GM12878 (cell line): ENCODE measurements at regions not wholly inside any gene's neighbourhood (a gene's known extent, or its start where the extent isn't known, plus 50 kb on each side); places are given as distances from the start of the nearest gene placed in this dataset.

Source experiments
- ATAC-seq: fragments of 200-7000 bp; cut with Tn5 transposase; 3 replicates; pipeline ENCODE4 v1.9.1; 2020; ENCODE audit warnings: mild to moderate bottlenecking, moderate library complexity
- BruUV-seq: library from RNA; stranded (reverse); fragments of 400-500 nt; replicated peaks from 2 replicates; lab custom pipeline; 2021; lab: Mats Ljungman, UMichigan
- CTCF ChIA-PET: fragments of 300-600 bp; sonication (Branson Sonifier 250); formaldehyde crosslinking; extraction: SDS; loops from one replicate; lab custom pipeline; 2021; ENCODE audit warnings: inconsistent platforms; lab: Yijun Ruan, JAX
- POLR2A ChIA-PET: fragments of 350-600 bp; formaldehyde crosslinking; extraction: SDS; loops from one replicate; lab custom pipeline; 2021; ENCODE audit warnings: inconsistent platforms; lab: Charles Lee
- RAD21 ChIA-PET: fragments of 300-600 bp; sonication (Branson Sonifier 250); formaldehyde crosslinking; loops from one replicate; lab custom pipeline; 2023; ENCODE audit warnings: antibody characterized with exemption; ENCODE audit not compliant: unreplicated experiment; lab: Charles Lee
- SMC1A ChIA-PET: fragments of 300-600 bp; sonication (Branson Sonifier 250); formaldehyde crosslinking; loops from one replicate; lab custom pipeline; 2023; ENCODE audit not compliant: unreplicated experiment, uncharacterized antibody; lab: Charles Lee
- DNase-seq: peaks from one replicate; pipeline ENCODE4 v3.0.0-alpha.2; 2011; ENCODE audit warnings: low read depth, low spot score
- FAIRE-seq: peaks from 3 replicates; lab custom pipeline; 2011; peaks lifted over from hg19 to GRCh38; lab: Jason Lieb, UNC
- H2AFZ ChIP-seq: 2 replicates; pipeline ENCODE4 v1.6.0; 2011; ENCODE audit warnings: low read depth, low read length, control low read depth; ENCODE audit not compliant: control insufficient read depth
- H3K27ac ChIP-seq: 2 replicates; pipeline ENCODE4 v1.5.1; 2011; ENCODE audit warnings: control low read depth; ENCODE audit not compliant: control insufficient read depth, insufficient read depth
- H3K27me3 ChIP-seq, 2 experiments: replicated peaks in 1 of 2; 2 replicates each; pipeline versions ENCODE4 v1.6.0 to v1.6.1; 2011; ENCODE audit warnings: low read length in 1 of 2; ENCODE audit not compliant: control insufficient read depth in 2 of 2, insufficient read depth in 2 of 2
- H3K36me3 ChIP-seq, 2 experiments: 2 replicates each; pipeline ENCODE4 v1.5.1; 2011; ENCODE audit warnings: low read length in 1 of 2; ENCODE audit not compliant: control insufficient read depth in 2 of 2, insufficient read depth in 2 of 2
- H3K4me1 ChIP-seq: 2 replicates; pipeline ENCODE4 v1.6.1; 2011; ENCODE audit warnings: mild to moderate bottlenecking, low read length, moderate library complexity, mixed read lengths; ENCODE audit not compliant: control insufficient read depth, insufficient read depth
- H3K4me2 ChIP-seq: 2 replicates; pipeline ENCODE4 v1.6.0; 2011; ENCODE audit warnings: control low read depth; ENCODE audit not compliant: control insufficient read depth, insufficient read depth
- H3K4me3 ChIP-seq: fragments of 200-600 bp; sonication (generic); 2 replicates; pipeline ENCODE4 v1.5.1; 2016
- H3K79me2 ChIP-seq: 2 replicates; pipeline ENCODE4 v1.6.0; 2011; ENCODE audit warnings: low read length; ENCODE audit not compliant: control insufficient read depth, insufficient read depth
- H3K9ac ChIP-seq: 2 replicates; pipeline ENCODE4 v1.8.0; 2011; ENCODE audit warnings: low read length, control low read depth, mixed read lengths; ENCODE audit not compliant: control insufficient read depth, insufficient read depth
- H3K9me3 ChIP-seq: replicated peaks from 3 replicates; pipeline ENCODE4 v1.5.1; 2011; ENCODE audit warnings: mild to moderate bottlenecking, low read length; ENCODE audit not compliant: control insufficient read depth, insufficient read depth
- H4K20me1 ChIP-seq: 2 replicates; pipeline ENCODE4 v1.6.0; 2011; ENCODE audit not compliant: control insufficient read depth, insufficient read depth
- BRCA1 ChIP-seq: IDR thresholded peaks from 2 replicates; pipeline ENCODE4 v1.6.1; 2011; ENCODE audit warnings: low read depth, low read length, improper control_type of control experiment
- CBX5 ChIP-seq: sonication (generic); IDR thresholded peaks from 2 replicates; pipeline ENCODE4 v1.6.1; 2016; ENCODE audit warnings: low read depth, moderate library complexity, mild to moderate bottlenecking, inconsistent platforms
- CHD1 ChIP-seq: IDR thresholded peaks from 2 replicates; pipeline ENCODE4 v1.6.1; 2012; ENCODE audit warnings: low read depth, low read length, improper control_type of control experiment
- EED ChIP-seq: sonication (generic); IDR thresholded peaks from 2 replicates; pipeline ENCODE4 v1.6.1; 2016; ENCODE audit warnings: antibody characterized with exemption, low read depth
- ETV6 ChIP-seq, 2 experiments: fragments of 450-650 bp in 1 of 2; IDR thresholded peaks in 1 of 2; conservative IDR thresholded peaks in 1 of 2; 2 replicates each; pipeline ENCODE4 v1.6.1; 2014; ENCODE audit warnings: antibody characterized with exemption in 1 of 2, borderline replicate concordance in 1 of 2, low read depth in 1 of 2, mild to moderate bottlenecking in 1 of 2, moderate library complexity in 1 of 2
- HCFC1 ChIP-seq: fragments of 150-350 bp; IDR thresholded peaks from 2 replicates; pipeline ENCODE4 v1.6.1; 2014; ENCODE audit warnings: low read length
- MXI1 ChIP-seq: fragments of 150-350 bp; IDR thresholded peaks from 2 replicates; pipeline ENCODE4 v1.6.1; 2011; ENCODE audit warnings: low read depth, mild to moderate bottlenecking, inconsistent platforms, low read length, improper control_type of control experiment
- NR2C1 ChIP-seq: fragments of 450-650 bp; IDR thresholded peaks from 2 replicates; pipeline ENCODE4 v1.6.1; 2017; ENCODE audit warnings: antibody characterized with exemption, mild to moderate bottlenecking, moderate library complexity
- NR2F1 ChIP-seq: fragments of 450-650 bp; conservative IDR thresholded peaks from 2 replicates; pipeline ENCODE4 v1.6.1; 2017; ENCODE audit warnings: mild to moderate bottlenecking
- PML ChIP-seq: IDR thresholded peaks from 2 replicates; pipeline ENCODE4 v1.6.1; 2012; ENCODE audit warnings: low read length, inconsistent platforms
- RAD51 ChIP-seq: fragments of 450-650 bp; IDR thresholded peaks from 2 replicates; pipeline ENCODE4 v1.6.1; 2016; ENCODE audit warnings: moderate library complexity, mild to moderate bottlenecking, inconsistent platforms
- RBBP5 ChIP-seq: fragments of 200-600 bp; sonication (generic); conservative IDR thresholded peaks from 2 replicates; pipeline ENCODE4 v1.6.1; 2016
- SIX5 ChIP-seq: IDR thresholded peaks from 2 replicates; pipeline ENCODE4 v1.6.1; 2011; ENCODE audit warnings: mild to moderate bottlenecking, low read depth, low read length, moderate library complexity; ENCODE audit not compliant: severe bottlenecking
- TCF3 ChIP-seq: IDR thresholded peaks from 2 replicates; pipeline ENCODE4 v1.6.1; 2012; ENCODE audit warnings: low read depth, mild to moderate bottlenecking, low read length, borderline replicate concordance; ENCODE audit not compliant: insufficient read depth
- YBX1 ChIP-seq: fragments of 450-650 bp; IDR thresholded peaks from 2 replicates; pipeline ENCODE4 v1.6.1; 2016; ENCODE audit warnings: antibody characterized with exemption
- WGBS: methylation state at CpG from one replicate; pipeline ENCODE4 v1.1.6; 2016; ENCODE audit warnings: low lambda C conversion rate; ENCODE audit not compliant: insufficient replicate concordance, insufficient coverage; ENCODE audit errors: missing lambda C conversion rate; 5-methylcytosine and 5-hydroxymethylcytosine counted together
- in situ Hi-C: fragments of 300-500 bp; cut with MboI; formaldehyde crosslinking; loops from 9 replicates; pipeline ENCODE4 v1.14.3; 2018; ENCODE audit warnings: mixed read lengths
- intact Hi-C: fragments of 100-400 bp; cut with micrococcal nuclease; formaldehyde crosslinking; loops from one replicate; pipeline ENCODE4 v1.14.2; 2022; ENCODE audit not compliant: unreplicated experiment
- TF ChIP-seq, protein P1 (sequence below): fragments of 150-350 bp; IDR thresholded peaks from 2 replicates; pipeline ENCODE4 v1.6.1; 2014; ENCODE audit warnings: mild to moderate bottlenecking, low read depth, low read length
- TF ChIP-seq, protein P2 (sequence below): fragments of 450-650 bp; IDR thresholded peaks from 2 replicates; pipeline ENCODE4 v1.6.1; 2017; ENCODE audit warnings: mild to moderate bottlenecking, moderate library complexity

DNA sequence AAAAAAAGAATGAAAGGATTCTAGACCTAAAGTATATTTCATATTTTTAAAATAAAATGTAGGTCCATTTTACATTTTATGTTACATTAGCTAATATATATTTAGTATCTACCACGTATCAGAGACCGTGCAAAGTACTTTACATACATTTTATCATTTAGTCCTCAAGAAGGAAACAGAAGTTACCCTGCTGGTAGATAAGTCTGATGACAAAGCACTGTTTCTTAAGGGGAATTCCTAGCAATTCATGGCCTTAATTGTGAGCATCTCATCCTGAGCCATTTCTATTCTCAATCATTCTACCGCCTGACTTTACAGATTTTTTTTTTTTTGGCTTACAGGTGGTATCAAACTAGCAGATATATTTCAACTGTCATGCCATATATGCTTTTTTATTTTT is 367.7 kb downstream of the PRELID2 start:
- intact Hi-C loops (no loop called here), in situ Hi-C loops (no loop called here)
- ChIA-PET POLR2A (no interaction called here), RAD21 (no interaction called here), CTCF (no interaction called here), SMC1A (no interaction called here)
- no peaks in the 10 kb centered on the region for H3K79me2 ChIP-seq
- no peaks in the 10 kb centered on the region for H3K36me3 ChIP-seq
- H3K4me1 ChIP-seq, result no peaks in the 10 kb centered on the region
- ATAC-seq (no peak), FAIRE-seq (no peak), DNase-seq (no peak)
- no peak overlapping the region for H3K27ac ChIP-seq
- H3K4me3 ChIP-seq, result no peak overlapping the region
- 39% methylated on average over 3 of the region's 3 CpGs for WGBS
- BruUV-seq, result no TSS peak
- H2AFZ ChIP-seq, result no peak overlapping the region
- no peak overlapping the region for H3K9ac ChIP-seq
- H3K9me3 ChIP-seq, result no peaks in the 10 kb centered on the region
- TF ChIP-seq PML (no peak), YBX1 (no peak), RBBP5 (no peak), CHD1 (no peak), BRCA1 (no peak), ETV6 (conservative IDR thresholded peaks at IDR 0.05 in 1 of 2, IDR thresholded peaks at IDR 0.05 in 1 of 2; ENCODE audit: borderline replicate concordance in 1 of 2, low read depth in 1 of 2) (no peak), RAD51 (no peak), EED (no peak), NR2C1 (no peak), CBX5 (no peak), NR2F1 (no peak), TCF3 (no peak), MXI1 (no peak), SIX5 (no peak), HCFC1 (no peak)
- TF ChIP-seq, protein P1, sequence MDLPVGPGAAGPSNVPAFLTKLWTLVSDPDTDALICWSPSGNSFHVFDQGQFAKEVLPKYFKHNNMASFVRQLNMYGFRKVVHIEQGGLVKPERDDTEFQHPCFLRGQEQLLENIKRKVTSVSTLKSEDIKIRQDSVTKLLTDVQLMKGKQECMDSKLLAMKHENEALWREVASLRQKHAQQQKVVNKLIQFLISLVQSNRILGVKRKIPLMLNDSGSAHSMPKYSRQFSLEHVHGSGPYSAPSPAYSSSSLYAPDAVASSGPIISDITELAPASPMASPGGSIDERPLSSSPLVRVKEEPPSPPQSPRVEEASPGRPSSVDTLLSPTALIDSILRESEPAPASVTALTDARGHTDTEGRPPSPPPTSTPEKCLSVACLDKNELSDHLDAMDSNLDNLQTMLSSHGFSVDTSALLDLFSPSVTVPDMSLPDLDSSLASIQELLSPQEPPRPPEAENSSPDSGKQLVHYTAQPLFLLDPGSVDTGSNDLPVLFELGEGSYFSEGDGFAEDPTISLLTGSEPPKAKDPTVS, result no peak
- TF ChIP-seq, protein P2, sequence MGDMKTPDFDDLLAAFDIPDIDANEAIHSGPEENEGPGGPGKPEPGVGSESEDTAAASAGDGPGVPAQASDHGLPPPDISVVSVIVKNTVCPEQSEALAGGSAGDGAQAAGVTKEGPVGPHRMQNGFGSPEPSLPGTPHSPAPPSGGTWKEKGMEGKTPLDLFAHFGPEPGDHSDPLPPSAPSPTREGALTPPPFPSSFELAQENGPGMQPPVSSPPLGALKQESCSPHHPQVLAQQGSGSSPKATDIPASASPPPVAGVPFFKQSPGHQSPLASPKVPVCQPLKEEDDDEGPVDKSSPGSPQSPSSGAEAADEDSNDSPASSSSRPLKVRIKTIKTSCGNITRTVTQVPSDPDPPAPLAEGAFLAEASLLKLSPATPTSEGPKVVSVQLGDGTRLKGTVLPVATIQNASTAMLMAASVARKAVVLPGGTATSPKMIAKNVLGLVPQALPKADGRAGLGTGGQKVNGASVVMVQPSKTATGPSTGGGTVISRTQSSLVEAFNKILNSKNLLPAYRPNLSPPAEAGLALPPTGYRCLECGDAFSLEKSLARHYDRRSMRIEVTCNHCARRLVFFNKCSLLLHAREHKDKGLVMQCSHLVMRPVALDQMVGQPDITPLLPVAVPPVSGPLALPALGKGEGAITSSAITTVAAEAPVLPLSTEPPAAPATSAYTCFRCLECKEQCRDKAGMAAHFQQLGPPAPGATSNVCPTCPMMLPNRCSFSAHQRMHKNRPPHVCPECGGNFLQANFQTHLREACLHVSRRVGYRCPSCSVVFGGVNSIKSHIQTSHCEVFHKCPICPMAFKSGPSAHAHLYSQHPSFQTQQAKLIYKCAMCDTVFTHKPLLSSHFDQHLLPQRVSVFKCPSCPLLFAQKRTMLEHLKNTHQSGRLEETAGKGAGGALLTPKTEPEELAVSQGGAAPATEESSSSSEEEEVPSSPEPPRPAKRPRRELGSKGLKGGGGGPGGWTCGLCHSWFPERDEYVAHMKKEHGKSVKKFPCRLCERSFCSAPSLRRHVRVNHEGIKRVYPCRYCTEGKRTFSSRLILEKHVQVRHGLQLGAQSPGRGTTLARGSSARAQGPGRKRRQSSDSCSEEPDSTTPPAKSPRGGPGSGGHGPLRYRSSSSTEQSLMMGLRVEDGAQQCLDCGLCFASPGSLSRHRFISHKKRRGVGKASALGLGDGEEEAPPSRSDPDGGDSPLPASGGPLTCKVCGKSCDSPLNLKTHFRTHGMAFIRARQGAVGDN, result no peak
- H3K4me2 ChIP-seq, result no peak overlapping the region
- H3K27me3 ChIP-seq, result no peaks in the 10 kb centered on the region
- H4K20me1 ChIP-seq, result no peaks in the 10 kb centered on the region
